ENCODE measurements at regions not wholly inside any gene's neighbourhood (a gene's known extent, or its start where the extent isn't known, plus 50 kb on each side); places are given as distances from the start of the nearest gene placed in this dataset.
"Not testable (repeated sequence)": the region's sequence is repeated elsewhere in the genome, so short reads cannot be mapped to it uniquely, and the experiment has no call there.

GRCh38 chr2:87308621-87309020 is 287.0 kb upstream of the PLGLB1 start:
- H3K4me3 ChIP-seq (ENCODE audit: low read depth, poor library complexity, severe bottlenecking); intact Hi-C loops (cut with DNase I; ENCODE audit: low total_unique reads); DNase-seq (ENCODE audit: low spot score in 2 of 2): not testable (repeated sequence)
- no CpG with 5 or more reads among the region's 7 CpGs for WGBS, 2 donors

DNA sequence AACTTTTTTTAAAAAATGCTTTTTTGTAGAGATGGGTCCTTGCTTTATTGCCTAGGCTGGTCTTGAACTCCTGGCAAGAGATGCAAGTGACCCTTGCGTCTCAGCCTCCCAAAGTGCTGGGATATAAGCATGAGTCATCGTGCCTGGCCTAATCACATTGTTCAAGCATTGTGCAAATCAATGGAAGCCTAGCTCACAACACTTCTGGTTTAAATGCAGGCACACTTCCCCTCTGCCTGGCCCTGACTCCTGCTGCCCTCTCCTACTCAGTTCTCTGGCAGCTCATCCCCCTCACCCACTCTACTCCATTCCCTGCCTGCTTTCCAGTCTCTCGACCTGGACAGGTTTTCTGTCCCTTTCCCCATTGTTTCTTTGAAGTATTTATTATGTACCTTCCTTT is 288.1 kb upstream of the PLGLB1 start:
- H3K4me3 ChIP-seq (ENCODE audit: low read depth, poor library complexity, severe bottlenecking); DNase-seq (ENCODE audit: low spot score in 2 of 2); intact Hi-C loops (cut with DNase I; ENCODE audit: low total_unique reads): not testable (repeated sequence)
- 30 to 33% methylated on average over 1 of the region's 3 CpGs for WGBS, 2 donors

DNA sequence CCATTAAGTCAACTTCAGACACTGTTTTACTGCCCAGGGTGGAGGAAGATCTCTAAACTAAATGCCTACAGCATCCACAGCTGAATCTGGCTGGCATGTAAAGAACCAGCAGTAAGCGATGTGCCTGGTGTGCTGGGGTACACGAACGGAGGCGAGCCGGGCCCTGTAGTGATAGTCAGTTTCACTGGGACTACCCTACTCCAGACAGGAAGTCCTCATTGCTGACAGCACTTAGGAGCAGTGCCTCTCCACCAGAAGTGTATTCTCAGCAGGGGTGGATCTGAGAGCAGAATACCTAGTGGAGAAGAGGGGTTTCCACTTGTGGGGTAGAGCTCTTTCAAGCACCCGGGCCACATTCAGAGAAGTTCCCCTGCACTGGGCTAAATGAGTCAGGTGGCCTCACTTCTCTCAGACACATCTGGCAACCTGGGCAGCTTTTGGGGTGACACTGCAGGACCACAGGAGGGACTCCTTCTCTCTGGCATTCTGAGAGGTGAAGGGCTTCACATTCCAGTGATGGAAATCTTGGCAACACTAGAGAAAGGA is 290.3 kb upstream of the PLGLB1 start:
- 93% methylated on average over 5 of the region's 6 CpGs; no CpG with 5 or more reads in 1 of the 2 donors for WGBS, 2 donors
- DNase-seq (ENCODE audit: low spot score in 2 of 2); H3K4me3 ChIP-seq (ENCODE audit: low read depth, poor library complexity, severe bottlenecking); intact Hi-C loops (cut with DNase I; ENCODE audit: low total_unique reads): not testable (repeated sequence)

GRCh38 chr2:87314622-87315021 is 293.0 kb upstream of the PLGLB1 start:
- DNase-seq (ENCODE audit: low spot score in 2 of 2); intact Hi-C loops (cut with DNase I; ENCODE audit: low total_unique reads); H3K4me3 ChIP-seq (ENCODE audit: low read depth, poor library complexity, severe bottlenecking): not testable (repeated sequence)
- 69 to 72% methylated on average over 3 of the region's 3 CpGs for WGBS, 2 donors

- 29 to 35% methylated on average over 2 to 3 of the region's 6 CpGs for WGBS, 2 donors
- H3K4me3 ChIP-seq (ENCODE audit: low read depth, poor library complexity, severe bottlenecking); intact Hi-C loops (cut with DNase I; ENCODE audit: low total_unique reads); DNase-seq (ENCODE audit: low spot score in 2 of 2): not testable (repeated sequence)
These were observed 293.7 kb upstream of the PLGLB1 start for GRCh38 chr2:87315183-87315902.

DNA sequence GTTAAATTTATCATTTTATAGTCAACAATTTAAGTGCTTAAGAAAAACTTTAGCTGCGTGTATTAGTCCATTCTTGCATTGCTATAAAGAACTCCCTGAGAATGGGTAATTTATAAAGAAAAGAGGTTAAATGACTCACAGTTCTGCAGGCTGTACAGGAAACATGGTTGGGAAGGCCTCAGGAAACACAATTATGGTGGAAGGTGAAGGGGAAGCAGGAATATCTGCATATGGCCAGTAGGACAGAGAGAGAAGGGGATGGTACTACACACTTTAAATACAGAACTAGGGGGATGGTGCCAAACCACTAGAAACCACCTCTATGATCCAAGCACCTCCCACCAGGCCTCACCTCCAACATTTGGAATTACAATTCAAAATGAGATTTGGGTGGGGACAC is 295.5 kb upstream of the PLGLB1 start:
- 83 to 100% methylated on average over 1 of the region's 1 CpG for WGBS, 2 donors
- DNase-seq (ENCODE audit: low spot score in 2 of 2); intact Hi-C loops (cut with DNase I; ENCODE audit: low total_unique reads); H3K4me3 ChIP-seq (ENCODE audit: low read depth, poor library complexity, severe bottlenecking): not testable (repeated sequence)

DNA sequence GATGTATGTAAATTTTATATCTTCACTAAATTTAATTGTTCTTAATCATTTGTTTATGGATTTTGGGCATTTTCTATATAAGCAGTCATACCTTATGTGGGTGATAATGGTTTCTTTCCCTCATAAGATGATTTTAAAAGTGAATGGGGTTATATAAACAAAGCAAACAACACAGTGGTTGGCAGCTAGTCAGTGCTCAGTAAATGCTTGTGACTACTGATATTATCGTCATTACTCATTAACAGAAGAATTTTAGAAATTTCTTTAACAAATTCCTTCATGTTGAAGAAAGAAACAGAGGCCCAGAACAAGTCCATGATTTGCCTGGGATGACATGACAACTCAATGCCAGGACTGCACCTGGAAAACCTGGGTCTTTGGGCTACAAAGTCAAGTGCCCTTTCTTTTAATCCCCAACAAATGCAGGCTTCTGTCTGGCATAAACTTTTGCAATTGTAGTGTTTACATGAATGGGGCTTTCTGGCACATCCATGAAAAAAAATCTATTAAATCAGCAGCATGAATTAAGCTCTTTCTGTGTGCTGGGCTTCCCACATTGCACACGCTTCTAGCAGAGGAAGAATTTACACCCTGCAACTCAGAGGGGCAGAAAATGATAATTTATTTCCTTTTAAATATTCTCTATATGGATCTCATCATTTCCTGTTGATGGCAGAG is 297.3 kb upstream of the PLGLB1 start:
- H3K4me3 ChIP-seq (ENCODE audit: low read depth, poor library complexity, severe bottlenecking); DNase-seq (ENCODE audit: low spot score in 2 of 2); intact Hi-C loops (cut with DNase I; ENCODE audit: low total_unique reads): not testable (repeated sequence)
- WGBS, 2 donors: 19 to 32% methylated on average over 1 of the region's 2 CpGs

DNA sequence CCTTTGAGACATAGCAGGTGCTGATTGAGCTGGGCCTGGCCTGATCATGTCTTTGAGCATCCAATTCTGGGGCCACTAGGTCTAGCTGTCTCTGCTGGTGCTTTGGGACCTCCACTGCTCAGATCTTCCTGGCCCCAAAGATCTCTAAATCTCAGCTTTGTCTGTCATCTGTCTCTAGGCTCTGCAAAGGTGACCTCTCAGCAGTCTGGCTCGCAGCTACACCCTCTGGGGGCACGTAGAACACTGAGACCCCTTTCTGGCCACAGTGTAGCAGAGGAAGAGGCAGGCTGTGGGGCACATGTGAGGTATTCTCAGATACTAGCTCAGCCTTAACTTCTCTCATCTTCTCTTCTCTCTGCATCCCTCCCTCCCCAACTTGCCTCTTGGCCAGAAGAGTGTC is 298.1 kb upstream of the PLGLB1 start:
- H3K4me3 ChIP-seq (ENCODE audit: low read depth, poor library complexity, severe bottlenecking); intact Hi-C loops (cut with DNase I; ENCODE audit: low total_unique reads); DNase-seq (ENCODE audit: low spot score in 2 of 2): not testable (repeated sequence)
- WGBS, 2 donors: 100% methylated on average over 2 of the region's 2 CpGs

DNA sequence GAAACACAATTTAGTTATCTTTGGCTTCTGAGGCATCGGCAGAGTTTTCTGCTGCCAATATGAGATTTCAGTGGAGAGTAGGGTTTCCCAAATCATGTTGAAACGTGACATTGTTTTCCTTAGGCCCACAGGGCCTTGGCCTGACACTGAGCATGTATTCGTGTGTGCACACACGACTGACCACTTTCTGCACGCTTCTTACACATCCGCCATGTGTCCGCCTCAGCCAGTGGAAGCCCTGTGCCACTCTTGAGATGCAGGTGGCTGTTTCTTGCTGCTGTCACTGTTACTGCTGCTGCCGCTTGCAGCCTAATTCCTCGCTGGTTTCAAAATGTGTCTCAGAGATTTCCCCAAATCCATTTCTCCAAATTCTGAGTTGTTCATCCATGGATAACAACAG is 299.6 kb upstream of the PLGLB1 start:
- 87 to 92% methylated on average over 6 to 7 of the region's 9 CpGs for WGBS, 2 donors
- H3K4me3 ChIP-seq (ENCODE audit: low read depth, poor library complexity, severe bottlenecking); DNase-seq (ENCODE audit: low spot score in 2 of 2); intact Hi-C loops (cut with DNase I; ENCODE audit: low total_unique reads): not testable (repeated sequence)

DNA sequence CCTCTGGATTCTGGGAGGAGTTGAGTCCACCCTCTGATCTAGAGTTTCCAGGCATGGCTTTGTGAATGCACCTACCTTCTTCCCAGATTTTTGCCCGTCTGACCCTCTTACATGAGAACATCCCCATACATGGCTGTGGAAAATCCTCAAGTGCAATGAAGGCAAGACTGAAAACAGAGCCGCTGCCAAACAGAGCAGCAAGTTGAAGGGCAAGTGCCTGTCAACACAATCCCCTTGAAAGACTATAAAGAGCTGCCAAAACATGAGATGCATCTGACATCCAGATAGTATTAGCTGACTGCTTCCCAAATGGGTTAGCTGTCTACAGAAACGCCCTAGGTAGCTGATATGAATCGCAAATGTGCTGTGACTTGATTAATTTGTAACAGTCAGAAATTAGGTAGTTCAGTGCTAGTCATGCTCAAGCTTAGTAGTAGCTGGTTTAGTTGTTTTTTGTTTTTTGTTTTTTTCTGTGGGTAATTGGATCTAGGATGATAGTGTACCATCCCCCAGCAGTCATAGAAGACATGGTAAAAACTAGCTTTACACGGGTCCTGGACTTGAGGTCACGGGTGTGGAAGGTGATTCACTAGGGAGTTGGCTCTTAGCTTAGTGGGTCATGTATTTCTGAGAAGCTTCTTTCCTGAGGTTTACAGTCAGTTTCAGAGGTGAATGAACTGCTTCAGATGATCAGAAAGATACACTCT is 302.8 kb upstream of the PLGLB1 start:
- H3K4me3 ChIP-seq (ENCODE audit: low read depth, poor library complexity, severe bottlenecking); intact Hi-C loops (cut with DNase I; ENCODE audit: low total_unique reads); DNase-seq (ENCODE audit: low spot score in 2 of 2): not testable (repeated sequence)
- 23 to 33% methylated on average over 6 of the region's 6 CpGs for WGBS, 2 donors

GRCh38 chr2:87325042-87325910 is 303.6 kb upstream of the PLGLB1 start:
- 25% methylated on average over 1 of the region's 12 CpGs; no CpG with 5 or more reads in 1 of the 2 donors for WGBS, 2 donors
- intact Hi-C loops (cut with DNase I; ENCODE audit: low total_unique reads); DNase-seq (ENCODE audit: low spot score in 2 of 2); H3K4me3 ChIP-seq (ENCODE audit: low read depth, poor library complexity, severe bottlenecking): not testable (repeated sequence)

DNA sequence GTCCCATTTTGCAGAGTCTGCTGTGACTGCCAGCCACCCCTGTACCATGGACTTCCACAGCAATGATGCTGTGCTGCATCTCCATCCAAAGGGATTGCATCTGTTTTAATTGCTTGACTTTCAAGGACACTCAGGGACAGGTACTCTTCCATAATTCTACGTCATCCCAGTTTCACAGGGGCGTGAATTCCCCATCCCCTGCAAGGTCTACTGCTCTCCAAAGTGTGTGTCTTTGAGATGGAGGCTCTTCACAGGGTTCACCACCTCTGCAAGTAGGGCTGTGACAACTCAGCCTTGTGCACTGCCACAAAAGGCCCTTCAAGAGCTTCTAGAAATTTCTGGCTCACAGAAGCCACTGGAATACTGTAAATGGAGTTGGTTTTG is 304.3 kb upstream of the PLGLB1 start:
- DNase-seq (ENCODE audit: low spot score in 2 of 2); intact Hi-C loops (cut with DNase I; ENCODE audit: low total_unique reads); H3K4me3 ChIP-seq (ENCODE audit: low read depth, poor library complexity, severe bottlenecking): not testable (repeated sequence)
- 84 to 91% methylated on average over 2 of the region's 2 CpGs for WGBS, 2 donors

GRCh38 chr2:87326754-87327153 is 305.1 kb upstream of the PLGLB1 start:
- H3K4me3 ChIP-seq (ENCODE audit: low read depth, poor library complexity, severe bottlenecking); intact Hi-C loops (cut with DNase I; ENCODE audit: low total_unique reads); DNase-seq (ENCODE audit: low spot score in 2 of 2): not testable (repeated sequence)
- WGBS, 2 donors: 86% methylated on average over 1 of the region's 3 CpGs; no CpG with 5 or more reads in 1 of the 2 donors

Measured in lower leg skin (tissue), 3 donors.